Epithelial cell of proximal tubule (primary cell): ENCODE measurements at regions not wholly inside any gene's neighbourhood (a gene's known extent, or its start where the extent isn't known, plus 50 kb on each side); places are given as distances from the start of the nearest gene placed in this dataset.

ENCODE experiments used
- DNase-seq: peaks from one replicate; pipeline ENCODE4 v3.0.0-alpha.2; 2011; ENCODE audit warnings: low read depth
- H3K4me3 ChIP-seq: 2 replicates; pipeline ENCODE4 v1.5.1; 2011; ENCODE audit warnings: low read depth, mild to moderate bottlenecking, low read length
- CTCF ChIP-seq: conservative IDR thresholded peaks from 2 replicates; pipeline ENCODE4 v1.5.1; 2012; ENCODE audit warnings: low read depth, mild to moderate bottlenecking, low read length

GRCh38 chr9:119834064-119834620, 464.9 kb upstream of the BRINP1 start:
- TF ChIP-seq CTCF, result no peak
- no peak for DNase-seq
- no peak overlapping the region for H3K4me3 ChIP-seq

GRCh38 chr9:119831309-119831708, 462.1 kb upstream of the BRINP1 start:
- TF ChIP-seq CTCF, result no peak
- no peak for DNase-seq
- no peak overlapping the region for H3K4me3 ChIP-seq

GRCh38 chr9:119829748-119830147, 460.5 kb upstream of the BRINP1 start:
- no peak for DNase-seq
- no peak overlapping the region for H3K4me3 ChIP-seq
- TF ChIP-seq CTCF, result no peak

- H3K4me3 ChIP-seq, result no peak overlapping the region
- TF ChIP-seq CTCF, result no peak
- DNase-seq, result no peak
Observed at GRCh38 chr9:119829186-119829585, 460.0 kb upstream of the BRINP1 start.

GRCh38 chr9:119827526-119827925, 458.3 kb upstream of the BRINP1 start:
- no peak for TF ChIP-seq CTCF
- no peak for DNase-seq

GRCh38 chr9:119827126-119827525, 457.9 kb upstream of the BRINP1 start:
- no peak overlapping the region for H3K4me3 ChIP-seq
- TF ChIP-seq CTCF, result no peak

More at GRCh38 chr9:119827526-119827925, 458.3 kb upstream of the BRINP1 start:
- H3K4me3 ChIP-seq, result no peak overlapping the region

GRCh38 chr9:119818726-119819435, 449.6 kb upstream of the BRINP1 start:
- no peak overlapping the region for H3K4me3 ChIP-seq
- no peak for TF ChIP-seq CTCF
- DNase-seq, result no peak

More at GRCh38 chr9:119827126-119827525, 457.9 kb upstream of the BRINP1 start:
- DNase-seq, result no peak
